ENCODE measurements at regions not wholly inside any gene's neighbourhood (a gene's known extent, or its start where the extent isn't known, plus 50 kb on each side); places are given as distances from the start of the nearest gene placed in this dataset.

DNA sequence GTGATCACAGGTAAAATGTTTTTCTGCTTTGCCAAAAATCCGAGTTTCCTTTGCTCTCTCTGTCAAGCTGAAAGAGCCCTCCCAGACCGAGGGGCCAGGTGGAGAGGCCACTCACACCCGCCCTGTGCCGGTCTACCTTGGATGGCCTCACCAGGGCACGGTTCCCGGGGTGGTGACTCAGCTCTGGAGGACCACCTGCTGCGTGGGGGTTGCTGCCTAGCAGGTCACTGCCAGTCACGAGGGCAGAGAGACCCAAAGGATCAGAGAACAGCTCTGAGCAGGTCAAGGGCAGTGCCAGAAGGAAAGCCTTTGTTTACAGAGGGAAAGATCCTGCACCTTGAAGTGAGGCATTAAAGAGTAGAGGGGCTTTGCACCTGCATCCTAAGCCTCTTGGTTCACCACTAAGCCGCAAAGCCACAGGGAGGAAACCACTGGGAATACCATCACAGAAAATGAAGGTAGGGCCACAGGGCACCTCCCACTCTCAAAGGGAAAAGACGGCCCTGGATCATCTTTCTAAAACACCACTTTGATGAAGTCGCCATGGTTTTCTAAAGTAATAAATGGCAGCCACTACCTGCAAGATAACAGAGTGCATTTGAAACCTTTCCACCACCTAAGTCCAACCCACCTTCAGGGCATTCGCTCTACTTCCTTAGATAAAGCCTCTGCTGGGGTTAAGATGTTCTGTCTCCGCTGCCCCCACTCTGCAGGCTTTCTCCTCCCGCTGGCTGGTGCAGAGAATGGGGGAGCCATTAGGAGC is 160.3 kb upstream of the KLF14 start:
- Histone ChIP-seq H3K9ac (ENCODE audit: insufficient read depth, low read length) (no peak overlapping the region), H2AFZ (ENCODE audit: low read length) (no peak overlapping the region), H3K4me1 (ENCODE audit: control insufficient read depth, extremely low read depth, insufficient read depth, low read length) (peaks cover 48% of the 10 kb centered on the region), H3K27me3 (ENCODE audit: control insufficient read depth, insufficient read depth, low read length) (no peaks in the 10 kb centered on the region), H3K4me3 (replicated peaks in 1 of 4; ENCODE audit: control extremely low read depth in 1 of 4, insufficient read depth in 1 of 4, low read depth in 3 of 4, low read length in 4 of 4) (no peak overlapping the region), H3K9me3 (ENCODE audit: control insufficient read depth, insufficient read depth, low read depth, low read length) (no peaks in the 10 kb centered on the region), H3K4me2 (ENCODE audit: extremely low read depth, insufficient read depth, low read length) (peak overlapping the region; percentile 41), H3K79me2 (ENCODE audit: control insufficient read depth, insufficient read depth, low read length) (peaks cover 92% of the 10 kb centered on the region), H3K27ac (ENCODE audit: insufficient read depth, low read length) (peak overlapping the region; percentile 86), H4K20me1 (ENCODE audit: control insufficient read depth, extremely low read depth, insufficient read depth, low read length) (no peaks in the 10 kb centered on the region), H3K36me3 (ENCODE audit: control insufficient read depth, insufficient read depth, low read length) (peaks cover 33% of the 10 kb centered on the region)
- DNase-seq (ENCODE audit: low read depth in 2 of 2): peak; percentile 72 to 78
- TF ChIP-seq CTCF (conservative IDR thresholded peaks at IDR 0.05 in 1 of 2, IDR thresholded peaks at IDR 0.05 in 1 of 2; ENCODE audit: low read depth in 1 of 2, low read length in 2 of 2) (no peak), EZH2 (IDR thresholded peaks at IDR 0.05; ENCODE audit: low read length, missing control alignments) (no peak)

GRCh38 chr7:130894909-130895750 is 161.1 kb upstream of the KLF14 start:
- peak overlapping the region; percentile 86 for H3K27ac ChIP-seq (ENCODE audit: insufficient read depth, low read length)
- no peak for TF ChIP-seq CTCF (conservative IDR thresholded peaks at IDR 0.05 in 1 of 2, IDR thresholded peaks at IDR 0.05 in 1 of 2; ENCODE audit: low read depth in 1 of 2, low read length in 2 of 2)
- no peak for DNase-seq (ENCODE audit: low read depth in 2 of 2)
- H3K36me3 ChIP-seq (ENCODE audit: control insufficient read depth, insufficient read depth, low read length): peaks cover 37% of the 10 kb centered on the region
- no peak overlapping the region for H3K9ac ChIP-seq (ENCODE audit: insufficient read depth, low read length)
- H3K4me2 ChIP-seq (ENCODE audit: extremely low read depth, insufficient read depth, low read length): peak overlapping the region; percentile 46
- H2AFZ ChIP-seq (ENCODE audit: low read length): no peak overlapping the region
- H3K4me1 ChIP-seq (ENCODE audit: control insufficient read depth, extremely low read depth, insufficient read depth, low read length): peaks cover 48% of the 10 kb centered on the region
- peaks cover 92% of the 10 kb centered on the region for H3K79me2 ChIP-seq (ENCODE audit: control insufficient read depth, insufficient read depth, low read length)
- H4K20me1 ChIP-seq (ENCODE audit: control insufficient read depth, extremely low read depth, insufficient read depth, low read length): no peaks in the 10 kb centered on the region
- no peak overlapping the region for H3K4me3 ChIP-seq (replicated peaks in 1 of 4; ENCODE audit: control extremely low read depth in 1 of 4, insufficient read depth in 1 of 4, low read depth in 3 of 4, low read length in 4 of 4)
- no peaks in the 10 kb centered on the region for H3K9me3 ChIP-seq (ENCODE audit: control insufficient read depth, insufficient read depth, low read depth, low read length)
- H3K27me3 ChIP-seq (ENCODE audit: control insufficient read depth, insufficient read depth, low read length): no peaks in the 10 kb centered on the region

DNA sequence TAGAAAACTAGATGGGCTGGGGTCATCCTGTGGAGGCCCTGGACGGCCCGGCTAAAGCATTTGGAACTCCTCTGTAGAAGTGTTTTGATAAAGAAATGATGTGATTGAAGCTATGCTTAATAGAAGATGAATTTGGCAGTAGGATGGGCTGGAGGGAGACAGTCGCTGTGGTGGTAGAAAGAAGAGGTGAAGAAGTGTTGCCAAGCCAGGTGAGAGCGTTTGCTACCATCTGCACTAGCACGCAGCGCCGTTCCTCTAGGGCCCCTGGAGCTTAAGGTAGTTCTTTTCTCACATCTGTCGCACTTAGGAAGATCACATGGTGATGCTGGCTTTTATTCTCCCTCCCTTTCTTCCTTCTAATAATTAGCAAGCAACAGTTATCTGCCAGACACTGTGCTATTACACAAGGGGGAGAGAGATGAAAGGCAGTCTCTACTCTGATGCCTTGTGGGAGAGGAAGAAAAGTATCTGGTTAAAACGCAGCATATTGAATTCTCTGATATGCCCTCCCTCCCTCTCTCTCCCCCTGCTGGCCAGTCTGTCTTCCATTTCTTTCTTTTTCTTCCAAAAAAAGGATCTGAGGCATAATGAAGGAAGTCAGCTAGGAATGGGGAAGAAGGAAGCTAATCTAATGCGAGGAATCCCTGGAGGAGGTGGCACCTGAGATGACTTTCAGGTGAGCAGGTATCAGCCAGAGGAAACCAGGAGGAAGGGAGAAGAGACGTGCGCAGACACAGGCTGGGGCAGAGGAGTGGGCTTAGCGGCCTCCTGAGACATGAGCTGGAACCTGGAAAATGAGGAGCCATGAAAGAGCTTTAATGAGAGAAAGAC is 162.3 kb upstream of the KLF14 start:
- no peak overlapping the region for H3K4me3 ChIP-seq (replicated peaks in 1 of 4; ENCODE audit: control extremely low read depth in 1 of 4, insufficient read depth in 1 of 4, low read depth in 3 of 4, low read length in 4 of 4)
- peak overlapping the region; percentile 86 for H3K27ac ChIP-seq (ENCODE audit: insufficient read depth, low read length)
- no peaks in the 10 kb centered on the region for H3K9me3 ChIP-seq (ENCODE audit: control insufficient read depth, insufficient read depth, low read depth, low read length)
- H4K20me1 ChIP-seq (ENCODE audit: control insufficient read depth, extremely low read depth, insufficient read depth, low read length): no peaks in the 10 kb centered on the region
- H3K9ac ChIP-seq (ENCODE audit: insufficient read depth, low read length): no peak overlapping the region
- H3K79me2 ChIP-seq (ENCODE audit: control insufficient read depth, insufficient read depth, low read length): peaks cover 92% of the 10 kb centered on the region
- TF ChIP-seq CTCF (conservative IDR thresholded peaks at IDR 0.05 in 1 of 2, IDR thresholded peaks at IDR 0.05 in 1 of 2; ENCODE audit: low read depth in 1 of 2, low read length in 2 of 2) (peak; percentile 53 to 68), EZH2 (IDR thresholded peaks at IDR 0.05; ENCODE audit: low read length, missing control alignments) (no peak)
- H3K27me3 ChIP-seq (ENCODE audit: control insufficient read depth, insufficient read depth, low read length): no peaks in the 10 kb centered on the region
- DNase-seq (ENCODE audit: low read depth in 2 of 2): peak; percentile 44 to 68
- H3K36me3 ChIP-seq (ENCODE audit: control insufficient read depth, insufficient read depth, low read length): peaks cover 37% of the 10 kb centered on the region
- H2AFZ ChIP-seq (ENCODE audit: low read length): no peak overlapping the region
- peaks cover 46% of the 10 kb centered on the region for H3K4me1 ChIP-seq (ENCODE audit: control insufficient read depth, extremely low read depth, insufficient read depth, low read length)
- H3K4me2 ChIP-seq (ENCODE audit: extremely low read depth, insufficient read depth, low read length): no peak overlapping the region
